ENCODE measurements at regions not wholly inside any gene's neighbourhood (a gene's known extent, or its start where the extent isn't known, plus 50 kb on each side); places are given as distances from the start of the nearest gene placed in this dataset.

DNA sequence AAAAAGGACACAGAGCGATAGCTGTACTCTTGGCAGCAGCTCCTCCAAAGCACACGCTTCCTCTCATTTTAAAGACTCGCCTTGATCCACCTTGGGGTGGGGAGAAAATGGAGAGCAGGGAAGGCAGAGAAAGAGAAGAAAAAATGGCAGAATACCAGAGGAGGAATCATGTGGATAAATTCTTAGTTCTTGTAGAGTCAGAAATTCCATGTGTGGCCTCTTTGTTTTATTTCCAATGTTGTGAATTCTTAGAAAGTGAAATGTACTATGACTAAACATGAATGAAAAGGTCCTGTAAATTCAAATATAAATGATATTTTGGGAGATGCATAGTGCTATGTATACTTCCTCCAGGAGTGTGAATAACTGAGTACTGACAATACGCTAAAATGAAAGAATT, 89.7 kb upstream of the SESTD1 start:
- H3K4me3 ChIP-seq (ENCODE audit: low read depth in 2 of 2, low read length in 2 of 2) = no peak overlapping the region
- CTCF ChIA-PET = no interaction called here
- intact Hi-C loops (cut with micrococcal nuclease; ENCODE audit: unreplicated experiment) = no loop called here
- TF ChIP-seq TCF7L2 (IDR thresholded peaks at IDR 0.05; ENCODE audit: low read depth, low read length) (no peak), SIN3A (IDR thresholded peaks at IDR 0.05; ENCODE audit: borderline replicate concordance, insufficient read depth, low read depth, low read length) (no peak)
- TF ChIP-seq, protein P1, sequence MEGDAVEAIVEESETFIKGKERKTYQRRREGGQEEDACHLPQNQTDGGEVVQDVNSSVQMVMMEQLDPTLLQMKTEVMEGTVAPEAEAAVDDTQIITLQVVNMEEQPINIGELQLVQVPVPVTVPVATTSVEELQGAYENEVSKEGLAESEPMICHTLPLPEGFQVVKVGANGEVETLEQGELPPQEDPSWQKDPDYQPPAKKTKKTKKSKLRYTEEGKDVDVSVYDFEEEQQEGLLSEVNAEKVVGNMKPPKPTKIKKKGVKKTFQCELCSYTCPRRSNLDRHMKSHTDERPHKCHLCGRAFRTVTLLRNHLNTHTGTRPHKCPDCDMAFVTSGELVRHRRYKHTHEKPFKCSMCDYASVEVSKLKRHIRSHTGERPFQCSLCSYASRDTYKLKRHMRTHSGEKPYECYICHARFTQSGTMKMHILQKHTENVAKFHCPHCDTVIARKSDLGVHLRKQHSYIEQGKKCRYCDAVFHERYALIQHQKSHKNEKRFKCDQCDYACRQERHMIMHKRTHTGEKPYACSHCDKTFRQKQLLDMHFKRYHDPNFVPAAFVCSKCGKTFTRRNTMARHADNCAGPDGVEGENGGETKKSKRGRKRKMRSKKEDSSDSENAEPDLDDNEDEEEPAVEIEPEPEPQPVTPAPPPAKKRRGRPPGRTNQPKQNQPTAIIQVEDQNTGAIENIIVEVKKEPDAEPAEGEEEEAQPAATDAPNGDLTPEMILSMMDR (IDR thresholded peaks at IDR 0.05) = no peak
- TF ChIP-seq, protein P2, sequence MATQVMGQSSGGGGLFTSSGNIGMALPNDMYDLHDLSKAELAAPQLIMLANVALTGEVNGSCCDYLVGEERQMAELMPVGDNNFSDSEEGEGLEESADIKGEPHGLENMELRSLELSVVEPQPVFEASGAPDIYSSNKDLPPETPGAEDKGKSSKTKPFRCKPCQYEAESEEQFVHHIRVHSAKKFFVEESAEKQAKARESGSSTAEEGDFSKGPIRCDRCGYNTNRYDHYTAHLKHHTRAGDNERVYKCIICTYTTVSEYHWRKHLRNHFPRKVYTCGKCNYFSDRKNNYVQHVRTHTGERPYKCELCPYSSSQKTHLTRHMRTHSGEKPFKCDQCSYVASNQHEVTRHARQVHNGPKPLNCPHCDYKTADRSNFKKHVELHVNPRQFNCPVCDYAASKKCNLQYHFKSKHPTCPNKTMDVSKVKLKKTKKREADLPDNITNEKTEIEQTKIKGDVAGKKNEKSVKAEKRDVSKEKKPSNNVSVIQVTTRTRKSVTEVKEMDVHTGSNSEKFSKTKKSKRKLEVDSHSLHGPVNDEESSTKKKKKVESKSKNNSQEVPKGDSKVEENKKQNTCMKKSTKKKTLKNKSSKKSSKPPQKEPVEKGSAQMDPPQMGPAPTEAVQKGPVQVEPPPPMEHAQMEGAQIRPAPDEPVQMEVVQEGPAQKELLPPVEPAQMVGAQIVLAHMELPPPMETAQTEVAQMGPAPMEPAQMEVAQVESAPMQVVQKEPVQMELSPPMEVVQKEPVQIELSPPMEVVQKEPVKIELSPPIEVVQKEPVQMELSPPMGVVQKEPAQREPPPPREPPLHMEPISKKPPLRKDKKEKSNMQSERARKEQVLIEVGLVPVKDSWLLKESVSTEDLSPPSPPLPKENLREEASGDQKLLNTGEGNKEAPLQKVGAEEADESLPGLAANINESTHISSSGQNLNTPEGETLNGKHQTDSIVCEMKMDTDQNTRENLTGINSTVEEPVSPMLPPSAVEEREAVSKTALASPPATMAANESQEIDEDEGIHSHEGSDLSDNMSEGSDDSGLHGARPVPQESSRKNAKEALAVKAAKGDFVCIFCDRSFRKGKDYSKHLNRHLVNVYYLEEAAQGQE (IDR thresholded peaks at IDR 0.05; ENCODE audit: insufficient read depth in 1 of 2, low read depth in 2 of 2, low read length in 1 of 2) = no peak
- POLR2A ChIA-PET = no interaction called here
- ATAC-seq (no peak), DNase-seq (ENCODE audit: low read depth, low spot score) (no peak)
- H3K27ac ChIP-seq (ENCODE audit: low read length) = no peak overlapping the region
- no peaks in the 10 kb centered on the region for H3K4me1 ChIP-seq (ENCODE audit: control insufficient read depth, insufficient read depth, low read length)
- no peaks in the 10 kb centered on the region for H3K36me3 ChIP-seq (ENCODE audit: control insufficient read depth, insufficient read depth, low read length)
- no TSS peak for BruUV-seq (replicated peaks)
- no peaks in the 10 kb centered on the region for H3K27me3 ChIP-seq (ENCODE audit: control insufficient read depth, insufficient read depth, low read length)
- no peaks in the 10 kb centered on the region for H3K9me3 ChIP-seq (ENCODE audit: control insufficient read depth, insufficient read depth, low read depth, low read length)
- in situ Hi-C loops (cut with HindIII; ENCODE audit: low pct_unique_long_range_greater_than_20kb, low sequenced_read_pairs) = no loop called here

DNA sequence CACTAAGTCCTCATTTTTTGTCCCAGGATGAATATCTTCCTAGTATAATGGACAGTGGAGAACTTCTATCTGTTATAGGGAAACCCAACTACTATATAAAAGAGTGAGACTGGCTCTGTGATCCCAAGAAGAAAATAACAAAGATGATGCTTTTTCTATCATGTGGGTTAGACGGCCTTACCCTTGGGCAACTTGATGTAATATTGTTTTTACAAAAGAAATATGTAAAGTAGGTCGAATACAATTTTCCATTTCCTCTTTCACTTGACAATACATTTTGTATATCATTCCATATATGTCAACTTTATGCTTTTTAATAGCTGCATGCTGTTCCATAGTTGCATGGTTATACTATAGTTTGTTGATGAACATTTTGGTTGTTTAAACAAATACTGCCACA, 87.5 kb upstream of the SESTD1 start:
- BruUV-seq (replicated peaks) = no TSS peak
- ChIA-PET POLR2A (no interaction called here), CTCF (no interaction called here)
- ATAC-seq (no peak), DNase-seq (ENCODE audit: low read depth, low spot score) (no peak)
- no peaks in the 10 kb centered on the region for H3K27me3 ChIP-seq (ENCODE audit: control insufficient read depth, insufficient read depth, low read length)
- no peaks in the 10 kb centered on the region for H3K4me1 ChIP-seq (ENCODE audit: control insufficient read depth, insufficient read depth, low read length)
- H3K27ac ChIP-seq (ENCODE audit: low read length) = no peak overlapping the region
- no peak for TF ChIP-seq TCF7L2 (IDR thresholded peaks at IDR 0.05; ENCODE audit: low read depth, low read length)
- no peaks in the 10 kb centered on the region for H3K36me3 ChIP-seq (ENCODE audit: control insufficient read depth, insufficient read depth, low read length)
- in situ Hi-C loops (cut with HindIII; ENCODE audit: low pct_unique_long_range_greater_than_20kb, low sequenced_read_pairs) (no loop called here), intact Hi-C loops (cut with micrococcal nuclease; ENCODE audit: unreplicated experiment) (no loop called here)
- no peaks in the 10 kb centered on the region for H3K9me3 ChIP-seq (ENCODE audit: control insufficient read depth, insufficient read depth, low read depth, low read length)
- H3K4me3 ChIP-seq (ENCODE audit: low read depth in 2 of 2, low read length in 2 of 2) = no peak overlapping the region

DNA sequence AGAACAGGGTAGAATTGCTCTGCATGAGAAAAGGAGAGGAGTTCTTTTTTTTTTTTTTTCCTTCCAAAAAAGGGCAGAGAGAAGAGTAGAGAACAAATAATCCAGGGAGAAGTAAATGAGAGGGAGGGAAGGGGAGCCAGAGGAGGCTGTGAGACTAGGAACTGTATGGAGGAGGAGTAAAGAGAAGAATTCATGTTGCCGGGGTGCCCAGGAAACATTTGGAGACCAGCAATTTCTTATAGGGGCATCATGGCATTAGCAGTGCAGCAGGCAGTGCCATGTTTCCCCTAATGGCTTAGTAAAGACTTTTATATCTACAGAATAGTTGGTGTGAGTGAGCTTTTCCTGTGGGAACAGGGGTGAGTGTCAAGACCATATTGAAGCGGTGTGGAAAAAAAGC, 86.4 kb upstream of the SESTD1 start:
- ChIA-PET POLR2A (no interaction called here), CTCF (no interaction called here)
- no peak for DNase-seq (ENCODE audit: low read depth, low spot score)
- in situ Hi-C loops (cut with HindIII; ENCODE audit: low pct_unique_long_range_greater_than_20kb, low sequenced_read_pairs) (no loop called here), intact Hi-C loops (cut with micrococcal nuclease; ENCODE audit: unreplicated experiment) (no loop called here)
- no peaks in the 10 kb centered on the region for H3K9me3 ChIP-seq (ENCODE audit: control insufficient read depth, insufficient read depth, low read depth, low read length)
- H3K4me1 ChIP-seq (ENCODE audit: control insufficient read depth, insufficient read depth, low read length) = no peaks in the 10 kb centered on the region
- no peak overlapping the region for H3K4me3 ChIP-seq (ENCODE audit: low read depth in 2 of 2, low read length in 2 of 2)
- BruUV-seq (replicated peaks) = no TSS peak
- no peak overlapping the region for H3K27ac ChIP-seq (ENCODE audit: low read length)
- no peaks in the 10 kb centered on the region for H3K36me3 ChIP-seq (ENCODE audit: control insufficient read depth, insufficient read depth, low read length)
- ATAC-seq = no peak
- TF ChIP-seq TCF7L2 (IDR thresholded peaks at IDR 0.05; ENCODE audit: low read depth, low read length) (no peak), SIN3A (IDR thresholded peaks at IDR 0.05; ENCODE audit: borderline replicate concordance, insufficient read depth, low read depth, low read length) (no peak)
- TF ChIP-seq, protein P2 (IDR thresholded peaks at IDR 0.05; ENCODE audit: insufficient read depth in 1 of 2, low read depth in 2 of 2, low read length in 1 of 2) = no peak
- no peaks in the 10 kb centered on the region for H3K27me3 ChIP-seq (ENCODE audit: control insufficient read depth, insufficient read depth, low read length)

Data from Panc1 (cell line).